ENCODE measurements at regions not wholly inside any gene's neighbourhood (a gene's known extent, or its start where the extent isn't known, plus 50 kb on each side); places are given as distances from the start of the nearest gene placed in this dataset.

DNA sequence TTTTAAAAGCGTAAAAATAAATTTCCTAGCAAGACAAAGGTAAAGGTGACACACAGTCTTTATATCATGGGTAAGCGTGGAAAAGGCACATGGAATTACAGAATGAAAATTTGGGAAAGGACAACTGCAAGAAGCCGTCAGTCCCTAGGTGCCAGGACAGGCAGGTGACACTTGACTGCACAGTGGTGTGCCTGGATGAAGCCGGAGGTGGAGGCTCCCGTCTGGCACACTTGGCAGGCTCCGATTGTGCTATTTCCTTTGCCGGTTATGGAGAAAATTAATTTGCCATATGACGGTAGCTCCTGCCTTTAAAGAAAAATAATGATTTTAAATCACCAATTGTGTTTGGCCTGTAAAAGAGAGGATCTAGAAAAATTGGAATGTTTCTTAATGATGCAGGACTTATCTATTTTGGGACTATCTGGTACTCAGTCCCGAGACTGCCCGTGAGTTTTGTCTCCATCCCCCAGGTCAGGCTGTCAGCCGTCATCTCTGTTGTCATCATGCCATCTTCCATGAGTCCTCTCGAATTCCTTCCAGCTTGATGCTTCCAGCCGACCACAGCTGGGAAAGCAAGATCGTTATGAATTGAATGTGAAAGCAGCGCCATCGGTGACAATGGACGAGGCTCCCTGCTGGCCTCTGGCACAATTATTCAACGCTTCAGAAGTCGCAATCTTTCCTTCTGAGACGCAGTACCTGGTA is 56.2 kb upstream of the MGMT start:
- FAIRE-seq (no peak), DNase-seq (ENCODE audit: insufficient read length, low spot score) (no peak)

DNA sequence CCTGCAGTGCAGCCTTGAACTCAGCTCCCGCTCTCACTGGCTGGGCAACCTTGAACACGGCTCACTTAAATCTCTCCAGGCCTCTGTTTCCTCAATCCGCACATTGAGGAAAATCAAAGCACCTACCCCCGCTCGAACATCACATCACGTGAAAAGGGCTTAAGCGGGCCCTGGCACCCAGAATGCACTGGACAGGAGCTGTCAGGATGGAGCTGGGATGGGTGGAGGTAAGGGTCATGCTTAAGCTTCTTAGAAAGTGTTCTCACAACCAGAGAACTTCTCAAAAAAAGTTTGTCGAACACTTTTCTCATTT is 55.7 kb upstream of the MGMT start:
- FAIRE-seq: no peak
- no peak for DNase-seq (ENCODE audit: insufficient read length, low spot score)

DNA sequence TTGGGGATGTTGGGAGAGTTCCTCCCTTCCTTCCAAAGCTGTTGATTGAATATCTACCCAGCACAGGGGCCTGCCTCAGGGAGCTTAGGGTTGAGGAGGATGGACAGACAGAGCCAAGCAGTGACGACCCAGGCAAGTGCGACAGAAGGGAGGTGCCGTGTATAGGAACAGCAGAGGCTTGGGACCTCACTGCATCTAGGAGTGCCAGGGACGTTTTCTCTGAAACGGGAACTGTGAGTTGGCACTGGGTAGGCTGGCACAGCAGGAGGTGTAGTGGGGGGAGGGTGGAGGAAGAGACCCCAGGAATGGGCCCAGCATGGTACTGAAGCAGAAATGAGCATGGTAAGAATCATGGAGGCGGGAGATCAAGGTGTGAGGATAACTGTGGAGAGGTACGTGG is 55.3 kb upstream of the MGMT start:
- FAIRE-seq (no peak), DNase-seq (ENCODE audit: insufficient read length, low spot score) (no peak)

DNA sequence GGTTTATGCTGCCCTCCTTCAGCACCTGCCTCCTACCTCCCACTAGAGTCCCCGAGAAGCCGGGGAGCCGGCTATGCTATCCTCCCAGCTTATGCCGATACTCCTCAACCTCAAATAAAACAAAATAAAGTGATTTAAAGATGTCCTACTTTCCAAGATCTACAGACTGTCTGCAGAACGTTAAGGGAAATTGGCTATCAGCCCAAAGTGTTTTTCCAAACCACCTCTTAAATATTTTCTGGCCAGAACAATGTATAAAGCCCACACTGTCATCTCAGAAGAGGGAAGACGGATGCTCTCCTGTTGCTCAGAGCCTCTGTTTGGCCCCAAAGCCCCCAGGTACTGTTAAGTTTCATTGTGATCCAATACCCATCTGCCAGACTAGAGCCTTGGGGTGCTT is 54.0 kb upstream of the MGMT start:
- DNase-seq (ENCODE audit: insufficient read length, low spot score) (no peak), FAIRE-seq (no peak)

DNA sequence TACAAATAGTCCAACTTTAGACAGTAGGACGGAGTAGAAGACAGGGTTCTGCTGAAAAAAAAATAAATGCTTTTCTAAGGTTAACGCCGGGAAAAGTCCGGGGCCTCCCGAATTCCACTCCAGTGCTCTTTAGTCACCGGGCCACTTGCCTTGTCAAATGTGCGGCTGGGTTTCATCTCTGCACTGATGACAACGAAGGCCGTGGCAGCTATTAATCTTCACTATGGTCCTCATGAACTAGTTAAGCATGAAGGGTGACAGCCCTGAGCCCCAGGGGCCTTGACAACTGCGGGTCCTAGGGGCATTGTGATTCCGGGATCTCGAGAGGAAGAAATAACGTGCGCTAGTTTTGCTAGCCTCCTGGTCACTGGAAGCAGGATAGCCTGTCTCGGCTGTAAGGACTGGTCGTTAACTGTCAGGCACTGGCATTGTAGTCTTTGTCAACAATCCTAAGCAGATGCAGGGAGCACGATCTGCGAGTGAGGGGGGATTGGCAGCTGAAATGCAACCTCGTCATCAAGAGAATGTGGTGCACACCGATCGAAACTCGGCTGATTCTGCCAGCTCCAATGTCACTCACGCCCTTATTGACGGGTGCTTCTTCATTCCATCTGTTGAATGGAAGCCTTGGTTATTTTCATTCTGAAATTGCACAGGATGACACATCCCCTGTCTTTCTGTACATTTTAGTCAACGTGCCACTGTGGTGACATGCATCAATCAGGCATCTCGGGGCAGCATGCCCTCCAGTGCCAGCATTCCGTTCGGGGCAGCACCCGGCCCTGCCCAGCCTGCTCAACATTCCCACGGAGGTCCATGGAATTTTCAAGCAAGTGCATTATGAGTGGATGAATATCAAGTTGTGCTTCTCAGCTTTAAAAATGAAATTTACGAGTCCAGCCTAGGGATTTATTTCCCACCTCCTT is 51.6 kb upstream of the MGMT start:
- FAIRE-seq: no peak
- no peak for DNase-seq (ENCODE audit: insufficient read length, low spot score)

DNA sequence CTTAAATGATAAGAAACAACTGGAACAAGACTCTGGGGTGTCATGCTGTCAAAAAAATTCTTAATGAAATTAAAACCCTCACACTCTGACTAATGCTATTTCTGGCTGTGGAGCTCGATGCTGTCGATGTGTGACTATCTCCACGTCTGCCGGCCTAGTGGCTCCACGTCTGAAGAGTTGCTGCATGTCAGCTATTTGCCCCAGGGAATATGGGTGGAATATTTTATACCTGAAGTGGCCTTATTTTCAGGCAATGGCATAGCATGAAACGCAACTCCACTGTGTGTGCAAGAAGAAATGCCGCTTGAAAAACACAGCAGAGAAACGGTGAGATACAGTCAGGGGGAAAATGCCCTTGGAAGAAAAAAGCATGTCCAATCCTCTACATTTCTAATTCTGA is 50.9 kb upstream of the MGMT start:
- DNase-seq (ENCODE audit: insufficient read length, low spot score): no peak
- FAIRE-seq: no peak

DNA sequence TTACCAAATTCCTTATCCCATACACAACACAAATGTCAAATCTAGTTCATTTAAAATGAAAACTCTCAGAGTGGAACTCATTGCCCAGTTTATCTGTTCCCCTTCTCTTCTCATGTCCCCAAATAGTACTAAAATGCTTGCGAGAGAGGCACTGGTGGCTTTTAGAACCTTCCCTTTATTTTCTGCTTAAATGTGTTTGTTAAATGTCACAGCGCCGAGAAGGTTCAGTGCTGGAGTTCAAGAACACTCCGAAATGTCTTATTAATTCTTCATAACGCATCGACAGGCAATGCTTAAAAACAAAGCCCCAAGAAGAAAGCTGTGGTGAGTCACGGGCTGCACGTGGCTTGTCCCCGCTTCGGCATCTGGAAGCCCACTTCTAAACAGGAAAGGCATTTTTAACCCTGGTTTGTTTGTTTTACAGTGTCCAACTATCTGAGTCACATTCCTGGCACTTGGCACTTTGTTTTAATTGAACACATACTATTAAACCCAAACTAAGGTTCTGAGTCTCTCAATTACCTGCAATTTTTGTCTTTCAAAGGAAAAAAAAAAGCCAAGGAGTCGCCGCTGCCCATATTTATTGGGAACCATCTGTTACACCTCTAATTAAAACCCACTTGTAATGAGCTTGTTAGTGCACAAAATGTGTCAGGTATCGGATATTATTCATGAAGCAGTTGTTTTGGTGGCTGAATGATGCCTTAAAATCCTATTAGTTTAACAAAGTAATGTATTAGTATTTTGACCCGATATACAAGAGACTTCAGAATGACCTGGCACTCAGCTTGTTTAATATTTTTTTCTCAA is 49.9 kb upstream of the MGMT start:
- FAIRE-seq: no peak
- no peak for DNase-seq (ENCODE audit: insufficient read length, low spot score)
